SK-N-SH (cell line): ENCODE measurements at regions not wholly inside any gene's neighbourhood (a gene's known extent, or its start where the extent isn't known, plus 50 kb on each side); places are given as distances from the start of the nearest gene placed in this dataset.
"Not testable (repeated sequence)": the region's sequence is repeated elsewhere in the genome, so short reads cannot be mapped to it uniquely, and the experiment has no call there.

ENCODE experiments used
- CTCF ChIA-PET: fragments of 300-600, 350-600 bp; formaldehyde crosslinking; extraction: SDS; loops from one replicate; lab custom pipeline; 2021; lab: Yijun Ruan, JAX
- POLR2A ChIA-PET: fragments of 350-600 bp; sonication (Branson Sonifier 250); formaldehyde crosslinking; extraction: SDS; loops from one replicate; lab custom pipeline; 2020; ENCODE audit warnings: antibody characterized with exemption, inconsistent platforms; lab: Yijun Ruan, JAX
- DNase-seq: peaks from one replicate; pipeline ENCODE4 v3.0.0; 2012
- H2AFZ ChIP-seq: fragments of 200-600 bp; sonication (generic); 2 replicates; pipeline ENCODE4 v1.8.1; 2016; ENCODE audit warnings: antibody characterized with exemption, mild to moderate bottlenecking, low read depth
- H3F3A ChIP-seq: fragments of 200-600 bp; sonication (generic); replicated peaks from 2 replicates; pipeline ENCODE3; 2016; ENCODE audit warnings: antibody characterized with exemption, mild to moderate bottlenecking; ENCODE audit not compliant: insufficient read depth
- H3K27ac ChIP-seq, 2 experiments: fragments of 200-500 bp in 1 of 2; fragments of 200-600 bp in 1 of 2; sonication (Bioruptor generic) in 1 of 2; sonication (generic), shearing (Covaris generic) in 1 of 2; 2 replicates each; pipeline versions ENCODE4 v1.5.1 to v1.6.1; 2014 to 2016; ENCODE audit warnings: low read depth in 2 of 2, inconsistent platforms in 1 of 2, low read length in 1 of 2, mild to moderate bottlenecking in 1 of 2, mixed read lengths in 1 of 2
- H3K27me3 ChIP-seq: fragments of 200-600 bp; sonication (generic), shearing (Covaris generic); 2 replicates; pipeline ENCODE4 v1.6.1; 2016; ENCODE audit warnings: mixed run types; ENCODE audit not compliant: insufficient read depth
- H3K36me3 ChIP-seq, 2 experiments: fragments of 200-500 bp in 1 of 2; fragments of 200-600 bp in 1 of 2; sonication (Bioruptor generic) in 1 of 2; sonication (generic) in 1 of 2; replicated peaks in 1 of 2; 2 replicates each; pipeline versions ENCODE3 to v1.5.1; 2014 to 2016; ENCODE audit warnings: low read length in 1 of 2, mild to moderate bottlenecking in 1 of 2; ENCODE audit not compliant: insufficient read depth in 2 of 2, control insufficient read depth in 1 of 2
- H3K4me1 ChIP-seq, 2 experiments: fragments of 200-500 bp in 1 of 2; fragments of 200-600 bp in 1 of 2; sonication (Bioruptor generic) in 1 of 2; sonication (generic), shearing (Covaris generic) in 1 of 2; 2 replicates each; pipeline versions ENCODE4 v1.5.1 to v1.6.1; 2014 to 2016; ENCODE audit warnings: low read depth in 1 of 2, low read length in 1 of 2, mixed run types in 1 of 2; ENCODE audit not compliant: insufficient read depth in 2 of 2, control insufficient read depth in 1 of 2
- H3K4me2 ChIP-seq: fragments of 200-600 bp; sonication (generic), shearing (Covaris generic); 2 replicates; pipeline ENCODE4 v1.6.1; 2017; ENCODE audit warnings: mixed run types
- H3K4me3 ChIP-seq, 2 experiments: fragments of 200-500 bp in 1 of 2; fragments of 200-600 bp in 1 of 2; sonication (Bioruptor generic) in 1 of 2; sonication (generic), shearing (Covaris generic) in 1 of 2; 2 replicates each; pipeline versions ENCODE4 v1.5.1 to v1.8.1; 2014 to 2016; ENCODE audit warnings: low read depth in 2 of 2, inconsistent platforms in 1 of 2, low read length in 1 of 2, mild to moderate bottlenecking in 1 of 2, mixed read lengths in 1 of 2, moderate library complexity in 1 of 2
- H3K79me2 ChIP-seq: fragments of 200-600 bp; sonication (generic); 2 replicates; pipeline ENCODE4 v1.8.1; 2017; ENCODE audit warnings: mild to moderate bottlenecking; ENCODE audit not compliant: insufficient read depth
- H3K9ac ChIP-seq: fragments of 200-600 bp; sonication (generic); 2 replicates; pipeline ENCODE4 v1.6.1; 2017; ENCODE audit warnings: mixed run types
- H3K9me2 ChIP-seq: fragments of 200-600 bp; sonication (generic); 2 replicates; pipeline ENCODE4 v1.6.1; 2017; ENCODE audit warnings: mixed run types
- H3K9me3 ChIP-seq: fragments of 200-600 bp; sonication (generic); 2 replicates; pipeline ENCODE4 v1.6.1; 2017; ENCODE audit warnings: mixed run types, mild to moderate bottlenecking, moderate library complexity
- H4K20me1 ChIP-seq: fragments of 200-600 bp; sonication (generic); 2 replicates; pipeline ENCODE4 v1.6.1; 2017; ENCODE audit warnings: mild to moderate bottlenecking, mixed run types; ENCODE audit not compliant: insufficient read depth
- CTCF ChIP-seq: fragments of 200-600 bp; sonication (generic); IDR thresholded peaks from 2 replicates; pipeline ENCODE4 v1.6.1; 2017; ENCODE audit warnings: antibody characterized with exemption, mild to moderate bottlenecking, moderate library complexity
- EZH2phosphoT487 ChIP-seq: fragments of 200-600 bp; sonication (generic); IDR thresholded peaks from 2 replicates; pipeline ENCODE4 v1.6.1; 2017; ENCODE audit warnings: low read depth, mixed run types, mild to moderate bottlenecking, antibody characterized with exemption, moderate library complexity, borderline replicate concordance
- FOSL2 ChIP-seq: IDR thresholded peaks from 2 replicates; pipeline ENCODE4 v1.4.0; 2012; ENCODE audit warnings: low read depth, mild to moderate bottlenecking, moderate library complexity, borderline replicate concordance
- FOXM1 ChIP-seq: IDR thresholded peaks from 2 replicates; pipeline ENCODE4 v1.4.0; 2012; ENCODE audit warnings: low read depth, mild to moderate bottlenecking
- JUND ChIP-seq: IDR thresholded peaks from 2 replicates; pipeline ENCODE4 v1.4.0; 2012
- NFIC ChIP-seq: IDR thresholded peaks from 2 replicates; pipeline ENCODE4 v1.4.0; 2012; ENCODE audit warnings: borderline replicate concordance
- NRF1 ChIP-seq: IDR thresholded peaks from 2 replicates; pipeline ENCODE4 v1.6.1; 2012; ENCODE audit warnings: low read depth, mild to moderate bottlenecking, low read length
- RAD21 ChIP-seq: IDR thresholded peaks from 2 replicates; pipeline ENCODE4 v1.6.1; 2012; ENCODE audit warnings: mild to moderate bottlenecking, low read length
- SIN3A ChIP-seq: IDR thresholded peaks from 2 replicates; pipeline ENCODE4 v1.6.1; 2012; ENCODE audit warnings: low read depth, mild to moderate bottlenecking, low read length, moderate library complexity, borderline replicate concordance
- SMC3 ChIP-seq: IDR thresholded peaks from 2 replicates; pipeline ENCODE4 v1.6.1; 2012; ENCODE audit warnings: low read depth, low read length, improper control_type of control experiment
- WGBS: methylation state at CpG from one replicate; pipeline ENCODE4 v1.1.6; 2017; ENCODE audit warnings: low lambda C conversion rate; 5-methylcytosine and 5-hydroxymethylcytosine counted together

- CTCF ChIA-PET: no interaction called here
Observed at GRCh38 chrX:95760356-95760755, 924.3 kb upstream of the DIAPH2 start.

GRCh38 chrX:95762716-95763115 lies 921.9 kb upstream of the DIAPH2 start:
- Histone ChIP-seq H3K9me2 (no peaks in the 10 kb centered on the region), H3F3A (no peaks in the 10 kb centered on the region), H3K36me3 (no peaks in the 10 kb centered on the region), H3K27ac (no peak overlapping the region), H3K9me3 (no peaks in the 10 kb centered on the region), H2AFZ (no peak overlapping the region), H3K27me3 (no peaks in the 10 kb centered on the region), H4K20me1 (no peaks in the 10 kb centered on the region), H3K4me3 (no peak overlapping the region), H3K79me2 (no peaks in the 10 kb centered on the region), H3K4me1 (no peaks in the 10 kb centered on the region), H3K9ac (no peak overlapping the region), H3K4me2 (no peak overlapping the region)
- WGBS: 18% methylated on average over 1 of the region's 1 CpG
- DNase-seq: no peak
- POLR2A ChIA-PET: no interaction called here
- TF ChIP-seq CTCF: peak; percentile 31; the same call in 1 of the 2 replicates
- TF ChIP-seq NRF1: no peak
- CTCF ChIA-PET: interaction anchor here (0.8 kb wide), 1 partner anchor 15 kb away, joined by 3 read pairs; no protein-coding TSS in a partner anchor

More at GRCh38 chrX:95760356-95760755, 924.3 kb upstream of the DIAPH2 start:
- H3K79me2 ChIP-seq: no peaks in the 10 kb centered on the region
- TF ChIP-seq JUND (no peak), EZH2phosphoT487 (no peak), FOSL2 (no peak), NFIC (no peak)
- no peaks in the 10 kb centered on the region for H4K20me1 ChIP-seq
- DNase-seq: no peak
- H2AFZ ChIP-seq: no peak overlapping the region
- POLR2A ChIA-PET: no interaction called here
- no peak overlapping the region for H3K4me3 ChIP-seq
- H3F3A ChIP-seq: no peaks in the 10 kb centered on the region
- no peaks in the 10 kb centered on the region for H3K9me2 ChIP-seq
- WGBS: 10% methylated on average over 3 of the region's 3 CpGs
- no peak overlapping the region for H3K9ac ChIP-seq
- no peak overlapping the region for H3K4me2 ChIP-seq
- H3K27me3 ChIP-seq: no peaks in the 10 kb centered on the region
- no peaks in the 10 kb centered on the region for H3K4me1 ChIP-seq
- H3K27ac ChIP-seq: no peak overlapping the region
- no peaks in the 10 kb centered on the region for H3K9me3 ChIP-seq
- no peaks in the 10 kb centered on the region for H3K36me3 ChIP-seq

GRCh38 chrX:95764972-95765451 lies 919.6 kb upstream of the DIAPH2 start:
- Histone ChIP-seq H3K36me3 (no peaks in the 10 kb centered on the region), H3K9me3 (no peaks in the 10 kb centered on the region), H3K4me1 (no peaks in the 10 kb centered on the region), H4K20me1 (no peaks in the 10 kb centered on the region), H3K4me2 (no peak overlapping the region), H3K27ac (no peak overlapping the region), H2AFZ (no peak overlapping the region), H3F3A (no peaks in the 10 kb centered on the region), H3K79me2 (no peaks in the 10 kb centered on the region), H3K27me3 (no peaks in the 10 kb centered on the region), H3K4me3 (no peak overlapping the region), H3K9ac (no peak overlapping the region), H3K9me2 (no peaks in the 10 kb centered on the region)
- peak; percentile 68 for TF ChIP-seq RAD21
- peak; percentile 73 for TF ChIP-seq CTCF
- TF ChIP-seq SIN3A: no peak
- peak; percentile 31; the same call in 1 of the 2 replicates for TF ChIP-seq SMC3
- TF ChIP-seq FOXM1: no peak
- WGBS: 17% methylated on average over 3 of the region's 3 CpGs
- peak; percentile 14 for DNase-seq
- ChIA-PET POLR2A (no interaction called here), CTCF (interaction anchor here (1.2 to 1.9 kb wide), 3 partner anchors 9 to 418 kb away, joined by 3 to 9 read pairs (median 4); no protein-coding TSS in a partner anchor)

- H3K4me1 ChIP-seq, H2AFZ ChIP-seq, H3K27me3 ChIP-seq, H3K36me3 ChIP-seq, CTCF ChIA-PET, H3K79me2 ChIP-seq, H3K4me3 ChIP-seq, H3K9me3 ChIP-seq, H3K9me2 ChIP-seq, H4K20me1 ChIP-seq, H3K4me2 ChIP-seq, H3F3A ChIP-seq, H3K27ac ChIP-seq, POLR2A ChIA-PET, DNase-seq, H3K9ac ChIP-seq: not testable (repeated sequence)
- WGBS: 60% methylated on average over 6 of the region's 6 CpGs
Observed at GRCh38 chrX:95771198-95771597, 913.4 kb upstream of the DIAPH2 start.
